ENCODE measurements at regions not wholly inside any gene's neighbourhood (a gene's known extent, or its start where the extent isn't known, plus 50 kb on each side); places are given as distances from the start of the nearest gene placed in this dataset.

DNA sequence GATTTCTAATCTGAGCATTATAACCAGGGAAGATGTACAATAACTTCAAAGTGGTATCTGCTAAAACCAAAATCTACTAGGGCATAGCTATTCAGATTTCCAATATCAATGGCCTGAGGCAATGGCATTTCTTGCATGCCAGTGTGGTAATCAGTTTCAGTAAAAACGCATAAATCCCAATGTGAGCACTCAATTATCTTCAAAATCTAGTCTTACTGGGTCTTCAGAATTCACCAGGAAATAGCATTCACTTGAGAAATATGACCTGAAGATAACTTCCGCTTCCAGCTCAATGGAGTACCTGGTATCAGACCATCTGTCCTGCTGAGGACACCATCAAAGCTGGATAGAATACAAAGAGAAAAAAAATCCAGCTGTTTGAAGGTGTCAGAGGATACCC, 72.4 kb downstream of the TRIL start:
- H3K9me3 Mint-ChIP-seq (ENCODE audit: low read depth) = no peaks in the 10 kb centered on the region
- H3K4me1 Mint-ChIP-seq (ENCODE audit: low read depth) = peaks cover 5% of the 10 kb centered on the region
- H3K27me3 Mint-ChIP-seq = peaks cover 8% of the 10 kb centered on the region
- no peak overlapping the region for H3K27ac Mint-ChIP-seq
- no peaks in the 10 kb centered on the region for H3K36me3 Mint-ChIP-seq (ENCODE audit: insufficient read depth)
- TF ChIP-seq CTCF (IDR thresholded peaks at IDR 0.05; ENCODE audit: unreplicated experiment) = no peak
- DNase-seq (ENCODE audit: low spot score, unreplicated experiment) = no peak
- no peak overlapping the region for H3K4me3 Mint-ChIP-seq (ENCODE audit: low read depth)

GRCh38 chr7:28882869-28883470, 75.2 kb downstream of the TRIL start:
- no peaks in the 10 kb centered on the region for H3K9me3 Mint-ChIP-seq (ENCODE audit: low read depth)
- no peaks in the 10 kb centered on the region for H3K36me3 Mint-ChIP-seq (ENCODE audit: insufficient read depth)
- no peak for DNase-seq (ENCODE audit: low spot score, unreplicated experiment)
- H3K27me3 Mint-ChIP-seq = peaks cover 8% of the 10 kb centered on the region
- H3K4me3 Mint-ChIP-seq (ENCODE audit: low read depth) = no peak overlapping the region
- peaks cover 7% of the 10 kb centered on the region for H3K4me1 Mint-ChIP-seq (ENCODE audit: low read depth)
- H3K27ac Mint-ChIP-seq = no peak overlapping the region
- TF ChIP-seq CTCF (IDR thresholded peaks at IDR 0.05; ENCODE audit: unreplicated experiment) = no peak

GRCh38 chr7:28879105-28879504, 79.0 kb downstream of the TRIL start:
- no peak for DNase-seq (ENCODE audit: low spot score, unreplicated experiment)
- Mint-ChIP-seq H3K9me3 (ENCODE audit: low read depth) (no peaks in the 10 kb centered on the region), H3K4me3 (ENCODE audit: low read depth) (no peak overlapping the region), H3K27me3 (peaks cover 8% of the 10 kb centered on the region), H3K27ac (no peak overlapping the region), H3K4me1 (ENCODE audit: low read depth) (peaks cover 7% of the 10 kb centered on the region), H3K36me3 (ENCODE audit: insufficient read depth) (no peaks in the 10 kb centered on the region)
- TF ChIP-seq CTCF (IDR thresholded peaks at IDR 0.05; ENCODE audit: unreplicated experiment) = peak; percentile 25

GRCh38 chr7:28878481-28878880, 79.6 kb downstream of the TRIL start:
- H3K27ac Mint-ChIP-seq = no peak overlapping the region
- TF ChIP-seq CTCF (IDR thresholded peaks at IDR 0.05; ENCODE audit: unreplicated experiment) = no peak
- peaks cover 7% of the 10 kb centered on the region for H3K4me1 Mint-ChIP-seq (ENCODE audit: low read depth)
- no peaks in the 10 kb centered on the region for H3K36me3 Mint-ChIP-seq (ENCODE audit: insufficient read depth)
- no peak overlapping the region for H3K4me3 Mint-ChIP-seq (ENCODE audit: low read depth)
- no peaks in the 10 kb centered on the region for H3K9me3 Mint-ChIP-seq (ENCODE audit: low read depth)
- no peak for DNase-seq (ENCODE audit: low spot score, unreplicated experiment)
- H3K27me3 Mint-ChIP-seq = peaks cover 7% of the 10 kb centered on the region

Measured in progenitor cell of endocrine pancreas (in vitro differentiated cells).